HT1080 (cell line): ENCODE measurements at regions not wholly inside any gene's neighbourhood (a gene's known extent, or its start where the extent isn't known, plus 50 kb on each side); places are given as distances from the start of the nearest gene placed in this dataset.
A peak's percentile ranks its signal among the peaks of the same experiment; 100 is the strongest.
"Not testable (repeated sequence)": the region's sequence is repeated elsewhere in the genome, so short reads cannot be mapped to it uniquely, and the experiment has no call there.

ENCODE experiments used
- DNase-seq: peaks from one replicate; pipeline ENCODE4 v3.0.0-alpha.2; 2015; ENCODE audit warnings: low read depth

DNA sequence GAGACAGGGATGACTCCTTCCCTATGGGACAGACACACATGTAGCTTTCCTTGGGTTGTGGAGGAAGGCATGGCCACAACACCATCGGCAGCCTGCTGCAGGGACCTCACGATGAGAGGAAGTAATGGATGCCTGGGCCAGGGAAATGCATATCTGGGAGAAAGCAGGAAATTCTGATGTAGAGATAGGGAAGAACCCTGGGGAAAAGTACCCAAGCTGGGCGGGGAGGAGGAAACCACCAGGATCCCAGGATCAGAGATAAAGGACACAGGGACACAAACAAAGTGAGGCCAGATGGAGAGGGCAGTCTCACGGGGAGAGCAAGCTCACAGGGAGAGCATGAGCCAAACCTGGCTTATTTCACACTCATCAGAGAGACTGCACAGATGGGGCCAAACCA, 294.7 kb upstream of the TEKT4 start:
- not testable (repeated sequence) for DNase-seq

DNA sequence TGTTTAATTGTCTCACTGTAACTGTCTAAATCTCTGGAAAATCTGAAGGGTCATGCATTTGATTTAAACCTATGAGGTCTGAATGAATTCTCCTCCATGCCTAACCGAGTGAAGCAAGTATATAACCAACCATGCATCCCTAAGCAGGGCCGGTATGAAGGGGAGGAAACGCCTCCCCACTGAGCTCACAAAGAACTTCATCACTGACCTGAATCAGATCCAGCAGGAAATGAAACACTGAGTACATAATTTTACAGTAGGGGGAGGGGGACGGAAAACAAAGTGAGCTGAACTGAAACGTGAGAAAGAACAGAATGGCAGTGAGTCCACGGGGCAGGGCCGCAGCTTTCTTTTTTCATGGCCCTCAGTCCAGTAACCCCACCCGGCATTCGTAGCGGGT, 294.1 kb upstream of the TEKT4 start:
- DNase-seq = peak; percentile 82

DNA sequence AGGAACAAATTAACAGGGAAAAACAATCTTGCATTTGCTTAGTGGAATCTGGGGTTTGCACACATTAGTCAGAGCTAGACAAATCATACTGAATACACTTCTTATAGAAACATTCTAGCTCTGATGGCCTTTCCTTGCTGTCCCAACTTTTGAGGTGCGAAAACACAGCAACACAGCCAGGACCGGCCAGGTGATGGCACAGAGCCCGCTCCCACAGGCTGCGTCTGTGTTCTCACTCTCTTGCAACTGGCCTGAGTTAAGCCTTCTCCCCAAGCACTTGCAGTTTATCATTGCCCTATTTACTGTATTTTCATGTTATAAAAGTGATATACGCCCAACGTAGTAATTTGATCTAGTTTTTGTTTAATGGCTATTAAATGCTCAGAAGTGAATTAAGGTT, 292.0 kb upstream of the TEKT4 start:
- DNase-seq = not testable (repeated sequence)

DNA sequence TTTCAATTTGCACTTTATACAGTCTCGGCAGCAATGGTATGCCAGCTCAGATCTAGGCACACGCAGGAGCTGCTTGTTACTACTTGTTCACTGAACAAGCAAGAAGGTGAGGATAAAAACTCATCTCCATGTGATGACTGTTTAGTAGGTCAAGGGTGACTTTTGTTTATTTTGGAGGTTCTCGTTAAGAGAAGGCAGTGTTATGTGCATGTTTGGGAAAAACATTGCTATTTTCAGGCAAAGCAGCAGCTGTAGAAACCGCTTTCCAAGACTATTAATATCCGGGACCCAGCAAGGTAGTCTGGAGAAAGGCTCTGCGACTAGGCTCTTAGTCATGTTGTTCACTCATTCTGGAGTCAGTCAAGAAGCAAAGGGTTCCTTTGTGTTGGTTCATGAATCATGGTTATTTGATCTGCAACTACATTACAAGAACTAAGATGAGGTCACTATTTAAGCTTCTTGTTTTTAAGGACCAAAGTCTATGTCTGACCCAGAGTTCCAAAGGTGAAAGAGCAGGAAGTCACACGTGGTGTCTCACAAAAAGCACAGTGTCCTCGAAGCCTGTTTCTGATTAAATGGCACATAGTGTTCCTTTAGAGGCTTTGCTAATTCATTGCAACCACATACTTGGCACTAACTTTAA, 288.0 kb upstream of the TEKT4 start:
- peak; percentile 80 for DNase-seq

DNA sequence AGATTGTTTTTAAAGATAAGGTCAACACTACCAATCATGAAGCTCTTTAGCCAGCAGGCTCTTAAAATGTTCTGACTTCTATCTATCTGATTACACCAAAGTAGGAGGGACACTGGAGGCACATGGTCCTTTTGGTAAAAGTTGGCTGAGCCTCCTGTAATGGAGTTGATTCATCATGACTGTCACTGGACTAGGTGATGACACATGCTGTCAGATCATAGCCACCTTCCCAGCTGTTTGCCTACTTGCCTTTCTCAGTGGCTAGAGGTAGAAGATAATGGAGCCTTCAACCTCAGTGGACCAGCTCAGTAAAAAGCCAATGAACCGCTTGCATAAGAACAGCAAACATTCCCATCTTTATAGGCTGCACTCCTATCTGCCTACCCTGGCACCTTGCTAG, 286.7 kb upstream of the TEKT4 start:
- DNase-seq = peak; percentile 57

DNA sequence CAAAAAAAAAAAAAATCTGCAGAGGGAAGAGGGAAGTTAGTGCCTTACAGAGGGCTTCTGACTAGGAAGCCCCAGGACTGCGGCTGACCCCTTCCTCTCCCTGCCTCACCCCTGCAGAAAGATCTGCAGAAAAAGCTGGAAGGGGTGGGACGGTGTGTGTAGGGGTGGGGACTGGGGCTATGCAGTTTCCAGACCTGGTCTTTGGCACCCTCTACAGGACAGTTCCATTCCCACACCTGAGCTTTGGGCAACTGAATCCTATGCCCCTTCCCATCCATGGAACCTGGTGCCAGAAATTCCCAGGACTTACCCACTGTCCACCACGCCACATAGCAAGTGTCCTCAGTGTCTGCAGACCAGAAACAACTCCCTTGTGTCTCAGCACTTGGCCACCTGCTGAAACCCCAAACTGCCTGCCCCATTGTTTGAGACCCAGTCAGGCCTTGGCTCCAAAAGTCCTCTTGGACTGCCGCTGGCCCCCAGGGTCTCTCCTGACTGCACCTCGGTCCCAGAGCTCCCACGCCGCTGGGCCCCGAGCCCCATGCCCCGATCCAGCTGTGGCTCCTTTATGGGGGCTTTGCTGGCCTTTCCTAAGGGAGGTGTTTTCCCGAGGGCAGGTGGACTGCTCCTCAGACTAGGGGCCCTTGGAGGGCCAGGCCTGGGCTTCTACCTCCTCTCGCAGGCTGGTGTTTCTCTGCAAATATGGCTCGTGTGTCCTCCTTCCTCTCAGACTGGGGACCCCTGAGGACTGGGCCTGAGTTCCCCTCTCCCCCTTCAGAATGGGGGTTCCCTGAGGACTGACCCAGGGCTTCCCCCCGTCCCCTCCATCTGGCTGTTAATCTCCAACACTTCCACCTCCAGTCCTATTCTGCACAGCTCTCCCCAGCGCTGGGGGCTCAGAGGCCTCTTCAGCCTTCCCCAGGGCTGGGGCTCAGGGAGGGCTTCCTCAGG, 284.9 kb upstream of the TEKT4 start:
- DNase-seq = peak; percentile 60

GRCh38 chr2:94587042-94587441, 284.2 kb upstream of the TEKT4 start:
- not testable (repeated sequence) for DNase-seq

DNA sequence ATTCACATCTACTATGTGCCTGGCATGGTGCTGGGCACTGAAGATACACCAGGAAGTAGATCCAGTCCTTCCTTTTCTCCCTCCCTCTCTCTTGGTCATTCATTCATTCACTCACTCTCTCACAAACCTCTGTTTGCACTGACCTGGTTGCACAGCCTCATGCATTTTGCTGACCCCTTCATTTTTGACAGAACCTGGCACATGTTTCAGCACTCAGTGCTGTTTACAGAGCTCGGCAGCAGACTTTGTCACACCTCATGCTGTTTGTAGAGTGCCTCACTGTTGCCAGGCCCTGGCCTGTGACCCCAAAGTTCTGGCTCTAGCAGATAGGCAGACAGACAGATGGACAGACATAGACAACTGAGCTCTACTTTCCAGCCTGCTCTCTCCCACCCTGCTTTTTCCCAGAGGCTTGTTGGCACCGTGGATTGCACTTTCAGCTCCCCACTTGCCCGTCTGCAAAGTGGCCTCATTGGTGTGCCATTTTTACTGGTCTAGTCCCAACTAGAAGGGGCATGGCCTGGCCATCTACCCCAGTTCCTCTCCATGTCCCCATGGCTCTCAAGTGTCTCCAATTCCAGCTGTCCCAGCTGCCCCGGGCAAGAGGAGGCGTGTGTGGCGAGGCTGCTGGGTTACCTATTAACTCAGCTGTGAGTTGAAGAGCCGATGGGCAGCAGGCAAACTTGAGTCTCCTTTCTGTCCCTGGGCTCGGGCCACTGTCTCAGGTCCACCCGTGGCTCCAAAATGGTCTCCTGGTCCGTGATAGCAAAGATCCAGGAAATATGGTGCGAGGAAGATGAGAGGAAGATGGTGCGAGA, 277.0 kb upstream of the TEKT4 start:
- not testable (repeated sequence) for DNase-seq

GRCh38 chr2:94595956-94596355, 275.3 kb upstream of the TEKT4 start:
- DNase-seq = not testable (repeated sequence)

DNA sequence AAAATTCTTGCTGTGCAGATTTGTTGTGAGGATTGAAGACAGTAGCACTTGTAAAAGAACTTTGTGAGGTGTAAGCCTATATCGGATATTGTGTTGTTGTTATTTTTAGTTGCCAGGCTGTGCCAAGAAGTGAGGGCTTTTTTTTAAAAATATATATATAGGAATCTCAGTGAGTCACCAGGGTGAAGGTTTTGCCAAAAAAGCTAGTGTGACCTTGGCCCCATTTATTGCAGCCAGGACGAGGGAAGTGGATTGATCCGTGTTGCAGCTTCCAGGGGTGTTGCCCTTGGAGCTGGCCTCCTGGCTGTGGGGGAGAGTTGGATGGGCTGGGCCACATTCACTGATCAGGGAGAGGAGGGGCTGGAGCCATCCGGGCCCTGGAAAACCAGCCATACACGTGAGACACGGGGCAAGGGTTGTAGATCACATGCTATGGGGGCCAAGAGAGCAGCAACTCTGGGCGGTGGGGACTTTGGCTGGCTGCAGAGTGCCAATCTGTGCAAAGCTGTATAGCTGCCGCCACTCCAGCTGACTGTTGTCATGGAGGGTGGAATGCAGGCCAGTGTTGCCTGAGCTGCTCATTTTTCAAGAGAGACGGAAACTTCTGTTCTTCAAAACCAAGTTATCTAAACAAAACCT, 273.0 kb upstream of the TEKT4 start:
- DNase-seq = not testable (repeated sequence)

DNA sequence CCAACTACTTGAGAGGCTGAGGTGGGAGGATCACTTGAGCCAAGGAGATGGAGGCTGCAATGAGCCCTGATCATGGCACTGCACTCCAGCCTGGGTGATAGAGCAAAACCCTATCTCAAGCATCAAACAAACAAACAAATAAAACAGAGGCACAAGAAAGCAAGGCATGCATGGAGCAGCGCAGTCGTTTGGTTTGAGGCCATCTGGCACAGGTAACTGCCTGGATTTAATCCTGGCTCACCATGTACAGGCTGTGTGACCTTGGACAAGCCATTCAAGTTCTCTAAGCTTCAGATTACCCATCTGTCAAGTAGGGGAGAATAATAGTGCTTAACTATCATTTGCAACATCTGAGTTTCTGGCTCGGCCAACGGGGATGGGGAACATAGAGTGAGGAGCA, 270.3 kb upstream of the TEKT4 start:
- not testable (repeated sequence) for DNase-seq

- DNase-seq = no peak
Measured at GRCh38 chr2:94602466-94602865, 268.8 kb upstream of the TEKT4 start.

GRCh38 chr2:94622113-94622618, 249.1 kb upstream of the TEKT4 start:
- DNase-seq = no peak

DNA sequence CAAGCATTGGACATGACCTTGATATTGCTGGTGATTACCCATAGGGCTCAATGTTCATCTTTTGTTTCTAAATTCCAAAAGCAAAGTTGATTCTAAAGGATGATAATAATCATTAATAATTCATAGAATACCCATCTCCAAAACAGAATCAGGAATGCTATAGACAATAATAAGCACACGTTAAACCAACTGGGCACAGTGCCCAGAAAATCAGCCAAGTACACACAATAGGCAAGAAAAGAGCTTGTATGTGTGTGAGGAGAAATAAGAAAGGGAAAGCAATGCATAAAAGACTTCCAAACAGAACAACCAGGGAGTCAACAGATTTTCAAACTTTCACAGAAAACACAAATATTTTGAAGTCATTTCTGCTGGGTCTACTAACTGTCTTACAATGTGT, 242.3 kb upstream of the TEKT4 start:
- not testable (repeated sequence) for DNase-seq

DNA sequence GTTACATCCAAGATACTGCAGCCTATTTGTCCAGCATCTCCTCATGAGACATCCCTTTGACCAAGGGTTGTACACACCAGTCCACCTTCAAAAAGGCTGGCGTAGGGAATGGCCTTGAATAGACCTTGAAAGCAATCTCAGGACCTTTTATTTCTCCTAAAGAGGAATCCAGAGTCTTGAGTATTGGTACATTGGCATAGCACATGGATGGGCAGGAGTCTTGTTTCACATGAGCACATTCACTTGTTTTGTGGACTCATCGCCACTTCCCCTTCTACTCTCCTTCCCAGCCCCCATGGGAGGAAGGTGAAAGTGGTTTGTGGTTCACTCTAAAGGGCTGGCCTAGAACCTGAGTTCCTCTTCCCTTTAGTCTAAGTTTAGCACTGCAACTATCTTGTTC, 229.8 kb upstream of the TEKT4 start:
- DNase-seq = not testable (repeated sequence)

DNA sequence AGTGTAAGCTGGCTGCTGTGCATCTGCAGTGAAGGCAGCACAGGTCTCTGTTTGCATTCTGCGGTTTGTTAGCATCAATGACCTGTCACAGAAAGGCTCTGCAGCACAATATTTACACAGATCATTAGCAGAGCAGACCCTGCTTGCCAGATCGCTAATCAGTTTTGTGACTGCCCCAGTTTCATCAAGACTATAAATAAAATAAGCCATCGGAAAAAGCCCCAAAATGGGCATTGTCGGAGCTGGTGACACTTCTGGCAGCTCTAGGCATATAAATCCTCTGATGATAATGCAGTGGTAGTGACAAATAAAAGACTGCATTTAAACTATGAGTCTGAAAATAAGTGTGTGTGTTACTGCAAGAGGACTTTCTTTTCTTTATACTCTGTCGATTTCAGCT, 219.1 kb upstream of the TEKT4 start:
- not testable (repeated sequence) for DNase-seq

GRCh38 chr2:94669858-94670257, 201.4 kb upstream of the TEKT4 start:
- not testable (repeated sequence) for DNase-seq

GRCh38 chr2:94694236-94694635, 177.0 kb upstream of the TEKT4 start:
- DNase-seq = not testable (repeated sequence)

- DNase-seq = not testable (repeated sequence)
Measured at GRCh38 chr2:94708982-94709381, 162.2 kb upstream of the TEKT4 start.

DNA sequence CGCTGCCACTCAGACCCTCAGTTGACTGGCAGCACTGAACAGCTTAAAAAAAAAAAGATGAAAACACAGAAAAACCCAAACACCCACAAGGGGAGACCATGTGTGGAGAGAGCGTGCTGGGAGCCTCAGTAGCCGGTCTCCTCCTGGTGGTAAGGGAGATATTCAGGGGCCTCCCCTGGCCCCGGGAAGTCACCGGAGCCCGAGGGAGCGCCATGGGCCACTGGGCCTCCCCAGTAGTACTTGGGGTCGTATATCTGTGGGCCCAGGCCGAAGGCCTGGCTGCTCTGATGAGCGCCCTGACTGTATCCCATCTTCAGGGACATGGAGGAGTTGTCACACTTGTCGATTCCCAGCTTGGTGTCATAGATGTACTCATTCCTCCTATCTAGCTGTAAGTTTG, 145.7 kb upstream of the TEKT4 start:
- DNase-seq = peak; percentile 0

DNA sequence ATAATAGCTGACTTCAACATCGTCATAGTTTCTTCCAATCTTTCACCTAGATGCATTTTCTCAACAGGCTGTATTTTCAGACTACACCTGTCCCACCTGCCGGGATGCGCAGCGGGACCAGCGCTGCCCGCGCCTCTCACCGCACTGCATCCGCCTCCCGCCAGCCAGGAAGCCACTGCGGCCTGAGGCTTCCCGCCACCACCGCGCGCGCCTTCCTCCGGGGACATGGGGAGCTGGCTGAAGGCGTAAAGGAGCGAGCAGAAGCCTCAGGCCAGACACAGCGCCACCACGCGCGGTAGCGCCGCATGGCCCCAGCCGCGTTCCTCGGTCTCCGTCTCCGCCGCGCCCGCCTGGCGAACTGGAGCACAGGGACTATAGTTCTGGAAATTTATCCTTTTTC, 135.7 kb upstream of the TEKT4 start:
- DNase-seq = not testable (repeated sequence)
